Endodermal cell (in vitro differentiated cells): ENCODE measurements at regions not wholly inside any gene's neighbourhood (a gene's known extent, or its start where the extent isn't known, plus 50 kb on each side); places are given as distances from the start of the nearest gene placed in this dataset.
"Not testable (repeated sequence)": the region's sequence is repeated elsewhere in the genome, so short reads cannot be mapped to it uniquely, and the experiment has no call there.

Experiments
- DNase-seq: peaks from one replicate; pipeline ENCODE4 v3.0.0-alpha.2; 2017
- H3K27ac ChIP-seq: 2 replicates; pipeline ENCODE4 v1.5.1; 2013; ENCODE audit warnings: mild to moderate bottlenecking, low read depth, low read length, moderate library complexity
- H3K27me3 ChIP-seq: 2 replicates; pipeline ENCODE4 v1.6.1; 2013; ENCODE audit warnings: mild to moderate bottlenecking, low read length, moderate library complexity; ENCODE audit not compliant: insufficient read depth, control insufficient read depth, poor library complexity, severe bottlenecking
- H3K36me3 ChIP-seq: 2 replicates; pipeline ENCODE4 v1.7.0; 2013; ENCODE audit warnings: mild to moderate bottlenecking, low read length, moderate library complexity; ENCODE audit not compliant: control insufficient read depth, insufficient read depth
- H3K4me1 ChIP-seq: one replicate; pipeline ENCODE4 v1.7.0; 2013; ENCODE audit warnings: low read length; ENCODE audit not compliant: control insufficient read depth, insufficient read depth
- H3K4me3 ChIP-seq: 2 replicates; pipeline ENCODE4 v1.5.1; 2013; ENCODE audit warnings: mild to moderate bottlenecking, low read length, moderate library complexity
- H3K9ac ChIP-seq: 2 replicates; pipeline ENCODE4 v1.6.1; 2013; ENCODE audit warnings: mild to moderate bottlenecking, low read length, moderate library complexity; ENCODE audit not compliant: poor library complexity, severe bottlenecking; ENCODE audit errors: extremely low read depth
- H3K9me3 ChIP-seq: 2 replicates; pipeline ENCODE4 v1.6.1; 2013; ENCODE audit warnings: mild to moderate bottlenecking, low read length, moderate library complexity; ENCODE audit not compliant: control insufficient read depth
- H3K27ac Mint-ChIP-seq: 2 replicates; pipeline ENCODE4 v1.8.0; 2020; ENCODE audit warnings: mixed read lengths
- H3K27me3 Mint-ChIP-seq: 2 replicates; pipeline ENCODE4 v1.8.0; 2021; ENCODE audit warnings: mild to moderate bottlenecking, mixed read lengths; ENCODE audit not compliant: insufficient read depth
- H3K36me3 Mint-ChIP-seq: 2 replicates; pipeline ENCODE4 v1.8.0; 2020; ENCODE audit warnings: low read depth, mixed read lengths
- H3K4me1 Mint-ChIP-seq: 2 replicates; pipeline ENCODE4 v1.8.0; 2020; ENCODE audit warnings: mixed read lengths
- H3K4me3 Mint-ChIP-seq: 2 replicates; pipeline ENCODE4 v1.8.0; 2020; ENCODE audit warnings: mild to moderate bottlenecking, moderate library complexity, mixed read lengths
- H3K9me3 Mint-ChIP-seq: 2 replicates; pipeline ENCODE4 v1.8.0; 2020; ENCODE audit warnings: mild to moderate bottlenecking, mixed read lengths
- CTCF ChIP-seq: fragments of 200-600 bp; sonication (generic); conservative IDR thresholded peaks from 2 replicates; pipeline ENCODE4 v1.5.0; 2021; ENCODE audit warnings: antibody characterized with exemption, mild to moderate bottlenecking
- WGBS, 2 experiments: methylation state at CpG; one replicate each; pipeline versions ENCODE4 v1.1.5 to v1.1.7; 2013; ENCODE audit warnings: missing lambda C conversion rate in 2 of 2, mixed read lengths in 1 of 2; ENCODE audit not compliant: insufficient coverage in 1 of 2, insufficient read length in 1 of 2; 5-methylcytosine and 5-hydroxymethylcytosine counted together

- TF ChIP-seq CTCF: no peak
- no peak overlapping the region for H3K27ac ChIP-seq
- H3K9me3 Mint-ChIP-seq: no peaks in the 10 kb centered on the region
- no peak overlapping the region for H3K9ac ChIP-seq
- no peaks in the 10 kb centered on the region for H3K9me3 ChIP-seq
- 84 to 89% methylated on average over 8 to 9 of the region's 9 CpGs for WGBS, 2 experiments
- no peak overlapping the region for H3K27ac Mint-ChIP-seq
- H3K36me3 Mint-ChIP-seq: no peaks in the 10 kb centered on the region
- no peaks in the 10 kb centered on the region for H3K27me3 ChIP-seq
- H3K36me3 ChIP-seq: no peaks in the 10 kb centered on the region
- peaks cover 9% of the 10 kb centered on the region for H3K27me3 Mint-ChIP-seq
- H3K4me1 ChIP-seq: no peaks in the 10 kb centered on the region
- H3K4me1 Mint-ChIP-seq: peaks cover 15% of the 10 kb centered on the region
- H3K4me3 ChIP-seq: no peak overlapping the region
- DNase-seq: no peak
- H3K4me3 Mint-ChIP-seq: peak overlapping the region; percentile 46
Observed at GRCh38 chr7:148500978-148501377, 89.6 kb upstream of the C7orf33 start.

GRCh38 chr7:148503900-148504487 lies 86.6 kb upstream of the C7orf33 start:
- peaks cover 15% of the 10 kb centered on the region for H3K4me1 Mint-ChIP-seq
- peak; percentile 88 for TF ChIP-seq CTCF
- Histone ChIP-seq H3K27ac (no peak overlapping the region), H3K9ac (no peak overlapping the region), H3K9me3 (no peaks in the 10 kb centered on the region), H3K27me3 (no peaks in the 10 kb centered on the region), H3K4me3 (no peak overlapping the region), H3K4me1 (no peaks in the 10 kb centered on the region), H3K36me3 (no peaks in the 10 kb centered on the region)
- no peak overlapping the region for H3K27ac Mint-ChIP-seq
- H3K4me3 Mint-ChIP-seq: no peak overlapping the region
- DNase-seq: no peak
- H3K27me3 Mint-ChIP-seq: peaks cover 9% of the 10 kb centered on the region
- 38 to 61% methylated on average over 2 to 3 of the region's 3 CpGs for WGBS, 2 experiments
- no peaks in the 10 kb centered on the region for H3K9me3 Mint-ChIP-seq
- H3K36me3 Mint-ChIP-seq: no peaks in the 10 kb centered on the region

- H3K9me3 Mint-ChIP-seq: no peaks in the 10 kb centered on the region
- no peaks in the 10 kb centered on the region for H3K36me3 Mint-ChIP-seq
- H3K4me3 ChIP-seq: no peak overlapping the region
- TF ChIP-seq CTCF: no peak
- no peaks in the 10 kb centered on the region for H3K27me3 ChIP-seq
- no peak overlapping the region for H3K4me3 Mint-ChIP-seq
- no peaks in the 10 kb centered on the region for H3K9me3 ChIP-seq
- no peak for DNase-seq
- no peak overlapping the region for H3K27ac Mint-ChIP-seq
- H3K36me3 ChIP-seq: no peaks in the 10 kb centered on the region
- H3K9ac ChIP-seq: no peak overlapping the region
- 91 to 94% methylated on average over 5 to 7 of the region's 7 CpGs for WGBS, 2 experiments
- H3K27ac ChIP-seq: no peak overlapping the region
- peaks cover 12% of the 10 kb centered on the region for H3K4me1 Mint-ChIP-seq
- peaks cover 6% of the 10 kb centered on the region for H3K27me3 Mint-ChIP-seq
- no peaks in the 10 kb centered on the region for H3K4me1 ChIP-seq
Observed at GRCh38 chr7:148505645-148506375, 84.8 kb upstream of the C7orf33 start.

GRCh38 chr7:148507064-148507573 lies 83.4 kb upstream of the C7orf33 start:
- H3K9me3 ChIP-seq, H3K27me3 ChIP-seq, H3K4me1 ChIP-seq, H3K9ac ChIP-seq, H3K27me3 Mint-ChIP-seq, H3K27ac Mint-ChIP-seq, H3K4me3 Mint-ChIP-seq, H3K4me1 Mint-ChIP-seq, H3K27ac ChIP-seq, H3K4me3 ChIP-seq, H3K36me3 Mint-ChIP-seq, H3K36me3 ChIP-seq, DNase-seq, H3K9me3 Mint-ChIP-seq: not testable (repeated sequence)
- 95% methylated on average over 7 of the region's 7 CpGs for WGBS, 2 experiments
